Activated gamma-delta T cell (primary cell): ENCODE measurements at regions not wholly inside any gene's neighbourhood (a gene's known extent, or its start where the extent isn't known, plus 50 kb on each side); places are given as distances from the start of the nearest gene placed in this dataset.
"Not testable (repeated sequence)": the region's sequence is repeated elsewhere in the genome, so short reads cannot be mapped to it uniquely, and the experiment has no call there.

ENCODE experiments used
- DNase-seq: peaks from one replicate; lab custom pipeline; 2025; lab: John Stamatoyannopoulos, UW

DNA sequence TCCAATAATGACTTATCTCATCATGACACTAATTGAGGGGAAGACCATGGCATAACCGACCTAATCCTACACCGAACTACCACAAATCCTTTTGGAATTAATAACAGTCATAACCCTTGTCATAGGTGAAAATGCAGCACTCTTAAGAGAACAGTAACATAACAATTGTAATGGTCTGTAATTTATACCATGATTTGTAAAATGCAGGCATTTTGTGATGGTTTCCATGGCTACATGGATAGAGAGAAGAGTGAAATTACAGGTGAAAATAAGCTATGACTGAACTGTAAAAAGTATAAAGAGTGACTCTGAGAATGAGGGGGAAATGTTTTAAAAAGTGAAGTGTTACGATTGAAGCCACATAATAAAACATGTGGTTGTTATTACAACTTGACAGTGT, 494.1 kb upstream of the SLC39A10 start:
- no peak for DNase-seq

DNA sequence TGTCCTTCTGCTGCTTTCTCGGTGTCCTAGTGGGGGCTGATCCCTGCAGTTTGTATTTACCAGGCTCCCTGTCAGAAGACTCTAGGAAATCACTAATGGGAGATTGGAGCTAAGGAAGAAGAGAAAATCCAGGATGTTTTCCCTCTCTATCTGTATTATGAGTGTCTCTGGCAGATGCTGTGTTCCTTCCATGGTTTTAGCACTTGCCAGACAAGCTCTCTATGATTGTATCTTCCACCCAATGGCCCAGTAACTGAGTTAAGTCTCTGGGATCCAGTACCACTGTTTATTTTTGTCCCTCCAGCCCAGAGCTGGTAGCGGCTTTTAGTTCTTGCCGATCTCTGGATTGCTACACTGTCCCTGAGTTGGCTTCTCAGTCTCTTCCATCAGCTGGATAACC, 494.8 kb upstream of the SLC39A10 start:
- no peak for DNase-seq

DNA sequence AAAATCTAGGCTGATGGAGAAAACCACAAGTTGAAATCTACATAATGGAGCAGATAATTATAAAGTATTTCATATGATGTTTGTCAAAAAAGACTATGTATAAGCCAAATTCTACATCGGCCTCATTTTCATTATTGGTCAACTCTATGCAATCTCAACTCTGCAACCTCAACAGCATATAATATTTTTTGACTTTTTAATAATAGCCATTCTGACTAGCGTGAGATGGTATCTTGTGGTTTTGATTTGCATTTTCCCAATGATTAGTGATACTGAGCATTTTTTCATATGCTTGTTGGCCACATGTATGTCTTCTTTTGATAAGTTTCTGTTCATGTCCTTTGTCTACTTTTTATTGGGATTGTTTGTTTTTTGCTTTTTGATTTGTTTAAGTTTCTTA, 496.1 kb upstream of the SLC39A10 start:
- DNase-seq: no peak

DNA sequence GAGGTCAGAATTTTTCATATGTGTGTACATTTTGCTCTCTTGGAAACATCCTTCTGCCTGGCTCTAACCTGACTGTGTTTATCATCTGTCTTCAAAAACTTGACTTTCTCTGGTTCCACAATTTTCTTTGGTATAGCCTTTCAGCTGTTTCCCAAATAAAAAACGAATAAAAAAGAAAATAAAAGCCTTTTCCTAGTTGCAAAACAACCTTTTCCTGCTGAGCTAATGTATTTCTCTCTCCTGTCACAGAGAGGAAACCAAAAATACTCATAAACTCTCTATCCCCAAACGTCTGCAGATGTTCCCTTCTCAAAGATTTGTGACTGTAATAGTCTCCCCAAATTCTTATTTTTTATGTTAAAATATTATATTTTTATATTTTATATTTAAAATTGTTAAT, 505.3 kb upstream of the SLC39A10 start:
- DNase-seq: no peak

DNA sequence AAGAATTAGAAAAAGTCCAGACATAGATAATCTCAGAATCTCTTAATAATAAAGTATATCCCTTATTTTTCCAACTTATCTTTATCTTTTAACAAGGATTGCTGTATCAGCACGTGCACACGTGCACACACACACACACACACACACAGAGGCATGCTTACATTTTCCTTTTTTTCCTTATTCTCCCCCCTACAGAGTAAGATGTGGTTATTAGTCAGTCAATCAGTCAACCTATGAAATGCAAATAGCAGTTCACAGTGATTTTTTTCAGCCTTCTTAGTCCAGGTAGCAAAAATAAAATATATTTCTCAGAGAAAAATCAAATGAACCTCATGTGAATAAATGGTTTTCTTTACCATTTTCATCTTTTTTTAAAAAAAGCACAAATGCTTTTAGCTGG, 506.2 kb upstream of the SLC39A10 start:
- no peak for DNase-seq

DNA sequence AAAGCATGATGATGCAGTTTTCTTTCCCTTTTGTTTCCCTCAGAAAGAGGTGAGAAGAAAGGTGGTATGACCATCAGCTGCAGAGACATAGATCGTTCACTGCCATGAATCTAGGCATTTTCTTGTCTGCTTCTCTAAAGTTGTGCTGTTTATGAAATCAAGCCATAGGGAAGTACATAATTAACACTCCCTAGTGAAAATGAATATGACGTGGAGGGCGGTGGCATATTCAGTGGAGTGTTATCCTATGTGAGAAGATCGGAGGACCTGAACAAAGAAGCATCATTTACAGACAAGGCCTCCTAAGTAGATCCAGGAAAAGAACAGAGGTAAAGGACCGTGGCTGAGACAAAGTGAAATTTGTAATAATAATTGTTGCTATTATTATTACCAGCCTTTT, 509.0 kb upstream of the SLC39A10 start:
- no peak for DNase-seq

DNA sequence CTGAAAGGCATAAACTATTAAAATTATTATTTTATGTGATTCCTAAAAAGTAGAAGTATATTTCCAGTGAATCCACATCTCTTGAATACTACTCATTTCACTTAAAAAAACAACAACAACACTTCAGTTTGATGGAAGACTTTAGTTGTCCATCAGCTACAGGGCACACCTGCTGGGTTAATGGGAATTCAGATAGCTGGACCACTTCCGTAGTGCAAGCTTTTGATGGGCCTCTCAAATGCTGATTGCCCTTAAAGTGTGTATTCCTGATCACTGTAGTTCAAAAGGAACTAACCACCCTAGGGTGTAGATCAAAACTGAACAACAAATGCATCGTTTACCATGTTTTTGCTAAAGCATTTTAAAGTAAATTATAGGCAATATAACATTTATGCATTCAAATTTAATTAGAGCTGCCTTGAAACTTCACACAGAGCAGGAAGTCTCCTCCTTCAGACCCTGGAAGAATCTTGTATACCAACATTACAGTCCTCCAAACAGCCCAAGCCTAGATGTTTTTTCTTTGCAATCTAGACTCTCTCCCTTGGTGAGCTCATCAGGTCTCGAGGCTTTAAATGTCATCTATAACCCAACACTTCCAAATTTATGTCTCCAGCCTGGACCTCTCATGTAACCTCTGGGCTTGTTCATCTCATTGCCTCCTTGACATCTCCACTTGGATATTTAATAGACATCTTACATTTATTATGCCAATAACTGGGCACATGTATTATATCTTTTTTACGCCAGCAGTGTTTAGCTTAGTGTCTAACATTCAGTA, 510.1 kb upstream of the SLC39A10 start:
- no peak for DNase-seq

DNA sequence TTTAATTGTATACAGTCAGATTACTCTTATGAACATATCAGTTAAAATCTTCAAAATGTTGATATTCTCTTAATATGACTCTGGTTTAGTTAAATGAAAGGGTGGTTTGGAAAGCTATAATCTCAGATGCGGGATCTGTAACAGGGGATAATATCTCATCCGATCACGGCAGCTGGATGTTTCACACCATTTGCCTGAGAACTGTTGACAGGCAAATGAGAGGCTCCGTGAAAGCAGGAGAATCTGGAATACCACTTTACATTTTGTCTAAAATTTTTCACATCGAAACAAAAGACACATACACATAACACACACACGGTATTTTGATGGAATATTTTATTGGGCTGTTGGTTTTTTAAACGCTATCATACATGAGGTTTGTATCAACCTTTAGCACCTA, 518.6 kb upstream of the SLC39A10 start:
- DNase-seq: no peak

DNA sequence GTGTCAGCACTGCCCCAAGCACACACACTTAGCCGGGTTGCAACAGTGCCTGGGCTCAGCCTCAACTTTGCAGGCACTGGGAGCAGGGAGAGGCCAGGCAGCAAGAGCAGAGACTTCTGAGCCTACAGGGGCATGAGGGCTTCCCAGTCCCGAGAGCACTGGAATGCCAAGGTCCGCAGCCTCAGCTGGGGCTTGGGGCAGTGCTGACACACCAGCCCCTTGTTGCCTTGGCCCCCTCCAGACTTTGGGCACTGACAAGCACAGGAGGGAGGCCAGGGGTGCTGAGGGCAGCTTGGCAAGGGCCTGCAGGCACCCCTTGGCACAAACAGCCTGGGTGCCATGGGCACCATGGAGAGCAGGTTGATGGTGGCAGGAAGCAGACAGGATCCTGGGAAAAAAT, 531.1 kb upstream of the SLC39A10 start:
- not testable (repeated sequence) for DNase-seq

DNA sequence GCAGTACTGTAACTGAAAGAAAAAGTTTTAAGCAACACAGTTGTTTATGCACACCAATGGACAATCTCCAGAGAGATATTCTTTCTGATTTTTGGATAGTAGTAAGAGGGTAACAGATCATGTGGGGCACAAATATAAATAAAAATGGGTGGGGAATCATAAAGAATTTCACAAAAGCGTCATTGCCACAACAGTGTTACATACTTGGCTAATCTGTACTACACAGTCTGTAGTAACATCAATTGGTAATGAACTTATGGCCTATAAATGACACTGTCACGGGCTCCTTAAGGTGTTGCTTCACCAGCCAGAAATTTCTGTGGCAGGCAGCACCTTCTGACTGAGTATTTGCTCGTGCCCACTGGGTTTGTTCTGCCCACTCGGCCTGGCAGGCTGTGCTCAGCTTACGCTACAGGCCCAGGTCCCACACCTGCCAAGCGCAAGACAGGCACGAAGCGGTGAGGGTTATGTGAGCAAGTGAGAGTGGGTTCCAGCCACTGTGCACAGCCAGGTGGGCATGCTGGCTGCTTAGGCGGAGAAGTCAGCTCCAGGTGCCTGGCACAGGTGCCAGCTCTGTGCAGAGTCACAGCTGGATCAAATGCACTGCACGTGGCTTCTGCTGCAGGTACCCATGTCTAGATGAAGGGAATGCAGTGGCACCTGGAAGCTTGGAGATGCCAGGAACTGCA, 532.5 kb upstream of the SLC39A10 start:
- DNase-seq: no peak

DNA sequence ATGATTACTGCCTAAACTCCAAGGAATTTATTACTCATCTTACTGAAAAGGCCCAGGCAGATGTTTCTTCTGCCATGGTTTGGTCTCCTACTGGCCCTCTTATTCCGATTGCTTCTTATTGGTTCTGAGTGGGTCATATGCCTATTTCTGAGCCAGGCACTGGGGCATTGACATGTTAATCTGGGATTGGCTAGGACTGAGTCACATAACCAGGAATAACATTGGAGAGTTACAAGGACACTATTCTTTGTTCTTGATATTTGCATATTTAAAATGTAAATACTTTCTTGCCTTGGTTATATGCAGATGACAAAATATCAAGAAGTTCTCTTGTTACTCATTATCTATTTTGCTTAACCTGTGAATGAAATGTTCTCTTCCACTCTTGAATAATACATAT, 534.4 kb upstream of the SLC39A10 start:
- no peak for DNase-seq

DNA sequence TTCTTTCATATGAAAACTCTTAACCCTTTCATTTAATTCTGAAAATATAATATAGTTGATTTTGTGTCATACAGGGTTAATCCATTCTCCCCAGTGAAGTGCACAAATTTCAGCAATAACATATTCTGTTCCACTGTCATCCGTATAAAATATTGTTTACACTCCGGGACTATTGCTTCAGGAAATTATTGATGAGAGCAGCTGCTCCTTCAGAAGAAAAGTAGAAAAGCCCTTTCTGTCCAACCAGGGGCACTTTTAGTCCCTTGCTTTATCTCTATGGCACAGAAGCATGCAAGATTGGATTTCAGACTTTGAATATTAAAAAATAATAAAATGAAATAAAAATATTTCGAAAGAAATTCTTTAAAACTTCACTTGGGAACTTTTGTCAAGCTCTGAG, 535.7 kb upstream of the SLC39A10 start:
- no peak for DNase-seq

DNA sequence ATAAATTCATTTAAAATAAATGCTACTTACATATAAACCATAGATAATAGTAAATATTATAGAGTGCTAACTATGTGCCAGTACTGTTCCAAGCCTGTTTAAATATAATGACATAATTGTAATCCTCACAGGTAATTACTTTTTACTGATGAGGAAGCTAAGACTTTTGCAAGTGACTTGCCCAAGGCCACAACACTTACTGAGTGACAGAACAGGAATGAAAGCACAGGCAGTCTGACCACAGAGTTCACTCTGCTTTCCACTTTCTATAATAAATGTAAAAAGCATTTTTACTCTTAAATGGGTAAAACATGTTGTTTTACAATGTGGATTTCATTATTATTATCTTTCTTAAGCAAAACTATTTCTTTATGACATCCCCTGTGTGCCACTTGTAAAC, 537.8 kb upstream of the SLC39A10 start:
- DNase-seq: no peak

DNA sequence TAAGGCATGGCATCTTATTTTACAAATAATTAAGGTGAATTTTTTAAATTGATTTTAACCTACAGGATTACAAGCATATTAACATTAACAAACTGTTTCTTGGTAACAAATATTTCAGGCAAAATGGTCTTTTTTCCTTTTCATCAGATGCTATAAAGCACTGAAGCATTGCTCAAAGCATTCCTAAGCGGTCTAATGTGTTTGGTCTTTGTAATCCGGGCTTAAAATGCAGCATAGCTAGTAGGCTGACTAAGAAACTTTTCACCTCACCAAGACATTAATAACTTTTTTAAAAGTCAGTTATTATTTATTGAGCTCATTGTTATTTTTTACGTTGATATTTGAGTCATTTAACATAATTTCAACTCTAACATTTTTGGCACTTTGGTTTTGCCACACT, 538.8 kb upstream of the SLC39A10 start:
- DNase-seq: no peak

DNA sequence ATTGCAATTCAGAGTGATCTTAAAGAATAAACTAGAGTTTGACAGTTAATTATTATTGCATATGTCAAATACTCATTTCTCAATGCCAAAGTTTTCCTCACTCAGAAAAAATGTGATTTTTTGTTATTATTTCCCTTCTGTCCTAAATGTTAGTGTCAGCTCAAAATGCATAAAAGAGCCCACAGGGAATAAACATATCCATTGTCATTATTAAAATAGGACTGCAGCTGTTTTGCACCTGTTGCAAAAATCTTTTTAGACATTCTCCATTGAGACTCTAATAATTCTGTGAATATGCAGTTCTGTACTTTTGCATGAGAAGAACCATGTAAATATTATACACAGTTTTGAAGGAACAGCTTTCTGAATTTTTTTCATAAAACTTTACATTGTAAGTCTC, 540.0 kb upstream of the SLC39A10 start:
- no peak for DNase-seq

DNA sequence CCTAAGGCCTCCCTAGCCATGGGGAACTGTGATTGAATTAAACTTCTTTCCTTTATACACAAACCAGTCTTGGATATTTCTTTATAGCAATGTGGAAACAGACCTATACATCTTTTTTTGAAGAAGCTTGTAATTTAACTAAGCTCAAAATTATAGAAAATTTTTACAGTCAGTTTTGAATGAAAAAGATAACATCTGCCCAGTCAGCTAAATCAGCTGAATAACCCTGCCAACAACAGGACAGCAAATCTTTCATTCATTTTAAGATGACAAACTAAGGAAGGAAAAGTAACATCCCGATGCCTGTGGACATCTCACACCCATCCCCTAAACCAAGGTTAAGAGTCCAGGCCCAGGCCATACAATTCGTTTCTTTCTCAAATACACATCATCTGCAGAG, 541.3 kb upstream of the SLC39A10 start:
- no peak for DNase-seq

DNA sequence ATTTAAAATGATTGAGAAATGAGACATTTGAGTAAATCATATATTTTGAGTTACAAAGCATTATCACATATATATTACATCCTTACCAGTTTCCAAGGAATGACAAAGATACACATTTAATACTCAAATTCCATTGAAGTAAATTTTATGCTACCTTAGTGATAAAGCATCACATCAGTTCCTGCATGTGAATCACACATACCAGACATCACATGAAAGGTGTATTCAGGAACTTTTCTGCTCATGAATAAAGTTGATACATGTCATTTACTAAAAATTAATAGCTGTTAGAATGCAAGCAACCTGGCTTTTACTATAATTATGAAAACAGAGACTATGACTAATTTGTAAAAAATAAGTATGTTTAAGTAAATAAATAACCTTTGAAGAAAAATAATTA, 548.8 kb upstream of the SLC39A10 start:
- DNase-seq: no peak

DNA sequence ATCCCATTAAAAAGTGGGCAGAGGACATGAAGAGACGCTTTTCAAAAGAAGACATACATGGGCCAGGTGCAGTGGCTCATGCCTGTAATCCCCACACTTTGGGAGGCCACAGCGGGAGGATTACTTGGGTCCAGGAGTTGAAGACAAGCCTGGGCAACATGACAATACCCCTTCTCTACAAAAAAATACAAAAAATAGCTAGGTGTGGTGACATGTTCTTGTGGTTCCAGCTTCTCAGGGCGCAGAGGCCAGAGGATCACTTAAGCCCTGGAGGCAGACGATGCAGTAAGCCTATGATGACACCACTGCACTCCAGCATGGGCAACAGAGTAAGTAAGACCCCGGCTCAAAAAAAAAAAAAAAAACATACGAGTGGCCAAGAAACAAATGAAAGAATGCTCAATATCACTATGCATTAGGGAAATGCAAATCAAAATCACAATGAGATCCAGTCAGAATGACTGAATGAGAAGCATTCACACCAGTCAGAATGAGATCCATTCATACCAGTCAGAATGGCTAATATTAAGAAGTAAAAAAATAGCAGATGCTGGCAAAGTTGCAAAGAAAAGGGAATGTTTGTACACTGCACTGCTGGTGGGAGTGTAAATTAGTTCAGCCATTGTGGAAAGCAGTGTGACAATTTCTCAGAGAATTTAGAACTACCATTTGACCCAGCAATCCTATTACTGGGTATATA, 550.2 kb upstream of the SLC39A10 start:
- DNase-seq: no peak

DNA sequence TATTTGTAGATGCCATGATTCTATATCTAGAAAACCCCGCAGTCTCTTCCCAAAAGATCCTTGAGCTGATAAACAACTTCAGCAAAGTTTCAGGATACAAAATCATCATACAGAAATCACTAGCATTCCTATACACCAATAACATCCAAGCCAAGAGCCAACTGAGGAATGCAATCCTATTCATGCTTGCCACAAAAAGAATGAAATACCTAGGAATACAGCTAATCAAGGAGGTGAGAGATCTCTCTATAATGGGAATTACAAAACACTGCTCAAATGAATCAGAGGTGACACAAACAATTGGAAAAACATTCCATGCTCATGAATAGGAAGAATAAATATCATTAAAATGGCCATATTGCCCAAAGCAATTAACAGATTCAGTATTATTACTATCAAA, 551.4 kb upstream of the SLC39A10 start:
- DNase-seq: no peak

DNA sequence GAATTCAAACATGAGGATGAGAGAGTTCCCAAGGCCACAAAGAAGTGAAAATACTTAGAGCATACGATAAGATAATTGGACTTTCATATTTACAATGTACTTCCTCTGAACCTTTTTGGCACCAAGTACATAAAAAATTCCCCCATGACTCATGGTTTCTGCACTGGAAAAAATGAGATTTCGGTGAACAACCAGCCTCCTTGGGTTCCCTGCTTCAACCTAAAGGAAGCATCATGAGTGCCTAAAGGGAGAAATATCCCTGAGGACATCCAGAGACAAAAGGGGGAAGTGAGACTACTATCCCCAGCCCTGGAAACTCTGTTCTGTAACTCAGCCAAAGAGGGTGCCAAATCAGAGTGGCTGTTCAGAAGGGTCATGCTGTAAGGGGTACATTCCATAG, 562.7 kb upstream of the SLC39A10 start:
- DNase-seq: no peak

DNA sequence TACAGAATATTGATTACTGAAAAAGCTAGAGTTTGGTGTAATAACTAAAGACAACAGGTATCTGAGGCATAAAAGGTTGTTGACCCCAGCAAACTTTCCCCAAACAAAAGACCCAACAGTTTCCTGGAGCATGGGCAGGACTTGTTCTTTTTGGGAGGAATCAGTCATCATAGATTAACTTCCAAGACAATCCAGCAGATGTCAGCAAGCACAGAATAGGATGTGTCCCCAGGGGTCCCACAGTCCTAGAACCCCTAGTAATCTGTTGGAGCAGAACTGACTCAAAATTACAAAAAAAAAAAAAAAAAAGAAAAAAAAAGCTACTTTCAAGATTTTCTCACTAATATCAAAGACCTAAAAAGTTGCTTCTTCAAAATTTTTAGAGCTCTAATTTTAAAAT, 564.7 kb upstream of the SLC39A10 start:
- no peak for DNase-seq

DNA sequence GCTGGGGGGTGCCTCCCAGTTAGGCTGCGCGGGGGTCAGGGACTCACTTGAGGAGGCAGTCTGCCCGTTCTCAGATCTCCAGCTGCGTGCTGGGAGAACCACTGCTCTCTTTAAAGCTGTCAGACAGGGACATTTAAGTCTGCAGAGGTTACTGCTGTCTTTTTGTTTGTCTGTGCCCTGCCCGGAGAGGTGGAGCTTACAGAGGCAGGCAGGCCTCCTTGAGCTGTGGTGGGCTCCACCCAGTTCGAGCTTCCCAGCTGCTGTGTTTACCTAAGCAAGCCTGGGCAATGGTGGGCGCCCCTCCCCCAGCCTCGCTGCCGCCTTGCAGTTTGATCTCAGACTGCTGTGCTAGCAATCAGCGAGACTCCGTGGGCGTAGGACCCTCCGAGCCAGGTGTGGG, 584.2 kb upstream of the SLC39A10 start:
- DNase-seq: not testable (repeated sequence)

DNA sequence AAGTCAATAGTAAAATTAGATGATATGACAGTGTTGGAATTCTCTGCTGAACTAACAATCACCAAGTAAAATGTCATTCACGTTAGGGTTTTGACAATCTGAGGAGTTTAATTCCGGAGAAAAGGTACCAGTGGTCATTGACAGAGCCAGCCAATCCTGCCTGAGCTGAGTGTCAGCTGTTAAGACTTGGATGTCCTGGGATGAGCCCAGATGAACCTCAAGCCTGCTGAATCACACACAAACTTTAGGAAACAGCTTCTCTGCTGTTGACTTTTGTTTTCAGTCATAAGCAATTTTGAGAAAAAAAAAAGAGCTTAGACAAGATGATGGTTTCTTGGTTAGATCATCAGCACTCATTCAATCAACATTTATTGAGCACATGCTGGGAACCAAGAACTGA, 600.0 kb upstream of the SLC39A10 start:
- no peak for DNase-seq
